ENCODE measurements at regions not wholly inside any gene's neighbourhood (a gene's known extent, or its start where the extent isn't known, plus 50 kb on each side); places are given as distances from the start of the nearest gene placed in this dataset.

- Mint-ChIP-seq H3K4me1 (ENCODE audit: low read depth) (peaks cover 10% of the 10 kb centered on the region), H3K27me3 (ENCODE audit: low read depth) (no peaks in the 10 kb centered on the region), H3K4me3 (ENCODE audit: unreplicated experiment) (no peak overlapping the region), H3K36me3 (ENCODE audit: low read depth) (no peaks in the 10 kb centered on the region), H3K9me3 (ENCODE audit: low read depth) (no peaks in the 10 kb centered on the region), H3K27ac (ENCODE audit: unreplicated experiment) (no peak overlapping the region)
- TF ChIP-seq, protein P1, sequence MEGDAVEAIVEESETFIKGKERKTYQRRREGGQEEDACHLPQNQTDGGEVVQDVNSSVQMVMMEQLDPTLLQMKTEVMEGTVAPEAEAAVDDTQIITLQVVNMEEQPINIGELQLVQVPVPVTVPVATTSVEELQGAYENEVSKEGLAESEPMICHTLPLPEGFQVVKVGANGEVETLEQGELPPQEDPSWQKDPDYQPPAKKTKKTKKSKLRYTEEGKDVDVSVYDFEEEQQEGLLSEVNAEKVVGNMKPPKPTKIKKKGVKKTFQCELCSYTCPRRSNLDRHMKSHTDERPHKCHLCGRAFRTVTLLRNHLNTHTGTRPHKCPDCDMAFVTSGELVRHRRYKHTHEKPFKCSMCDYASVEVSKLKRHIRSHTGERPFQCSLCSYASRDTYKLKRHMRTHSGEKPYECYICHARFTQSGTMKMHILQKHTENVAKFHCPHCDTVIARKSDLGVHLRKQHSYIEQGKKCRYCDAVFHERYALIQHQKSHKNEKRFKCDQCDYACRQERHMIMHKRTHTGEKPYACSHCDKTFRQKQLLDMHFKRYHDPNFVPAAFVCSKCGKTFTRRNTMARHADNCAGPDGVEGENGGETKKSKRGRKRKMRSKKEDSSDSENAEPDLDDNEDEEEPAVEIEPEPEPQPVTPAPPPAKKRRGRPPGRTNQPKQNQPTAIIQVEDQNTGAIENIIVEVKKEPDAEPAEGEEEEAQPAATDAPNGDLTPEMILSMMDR (IDR thresholded peaks at IDR 0.05): no peak
- no peak for DNase-seq (ENCODE audit: low spot score)
Measured at GRCh38 chr16:86913886-86914285, 335.5 kb downstream of the FOXL1 start.

DNA sequence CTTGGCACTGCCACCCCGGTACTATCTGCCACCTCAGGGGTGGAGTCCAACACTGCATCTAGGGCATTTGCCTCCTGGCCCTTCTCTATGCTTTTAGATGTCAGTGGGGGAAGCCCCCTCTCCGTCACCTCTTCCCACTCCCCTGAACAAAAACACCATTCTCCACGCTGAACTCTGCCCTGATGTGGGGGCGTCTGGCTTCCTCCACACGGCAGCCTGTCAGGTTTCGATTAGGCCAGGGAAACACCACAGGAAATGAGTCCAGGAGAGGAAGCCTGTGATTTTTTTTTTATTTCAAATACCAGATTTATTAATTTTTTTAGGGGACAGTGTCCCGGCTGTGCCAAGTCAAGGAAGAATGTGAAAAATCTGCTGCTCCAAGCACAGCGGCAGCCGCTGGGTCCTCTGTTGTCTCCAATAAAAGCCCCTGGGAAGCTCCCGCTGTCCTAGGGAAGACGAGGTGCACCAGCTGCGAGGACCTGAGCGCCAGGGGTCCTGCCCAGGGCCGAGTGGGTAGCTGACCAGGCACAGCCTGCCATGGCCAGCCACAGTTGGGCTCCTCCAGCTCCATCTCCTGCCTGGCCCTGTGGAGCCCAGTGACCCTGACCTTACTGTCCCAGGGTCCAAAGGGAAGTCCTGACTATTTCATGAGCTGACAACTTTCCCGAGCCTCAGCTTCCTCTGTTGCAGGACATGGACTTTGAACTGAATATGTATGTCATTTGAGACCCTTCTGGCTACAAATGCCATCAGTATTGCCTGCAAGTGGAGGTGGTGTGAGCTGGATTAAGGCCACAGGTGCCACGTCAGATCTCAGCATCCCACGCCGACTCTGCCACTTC is 336.7 kb downstream of the FOXL1 start:
- Mint-ChIP-seq H3K27ac (ENCODE audit: unreplicated experiment) (no peak overlapping the region), H3K36me3 (ENCODE audit: low read depth) (no peaks in the 10 kb centered on the region), H3K4me1 (ENCODE audit: low read depth) (peaks cover 11% of the 10 kb centered on the region), H3K9me3 (ENCODE audit: low read depth) (no peaks in the 10 kb centered on the region), H3K4me3 (ENCODE audit: unreplicated experiment) (no peak overlapping the region), H3K27me3 (ENCODE audit: low read depth) (no peaks in the 10 kb centered on the region)
- TF ChIP-seq, protein P1 (IDR thresholded peaks at IDR 0.05): no peak
- DNase-seq (ENCODE audit: low spot score): no peak

DNA sequence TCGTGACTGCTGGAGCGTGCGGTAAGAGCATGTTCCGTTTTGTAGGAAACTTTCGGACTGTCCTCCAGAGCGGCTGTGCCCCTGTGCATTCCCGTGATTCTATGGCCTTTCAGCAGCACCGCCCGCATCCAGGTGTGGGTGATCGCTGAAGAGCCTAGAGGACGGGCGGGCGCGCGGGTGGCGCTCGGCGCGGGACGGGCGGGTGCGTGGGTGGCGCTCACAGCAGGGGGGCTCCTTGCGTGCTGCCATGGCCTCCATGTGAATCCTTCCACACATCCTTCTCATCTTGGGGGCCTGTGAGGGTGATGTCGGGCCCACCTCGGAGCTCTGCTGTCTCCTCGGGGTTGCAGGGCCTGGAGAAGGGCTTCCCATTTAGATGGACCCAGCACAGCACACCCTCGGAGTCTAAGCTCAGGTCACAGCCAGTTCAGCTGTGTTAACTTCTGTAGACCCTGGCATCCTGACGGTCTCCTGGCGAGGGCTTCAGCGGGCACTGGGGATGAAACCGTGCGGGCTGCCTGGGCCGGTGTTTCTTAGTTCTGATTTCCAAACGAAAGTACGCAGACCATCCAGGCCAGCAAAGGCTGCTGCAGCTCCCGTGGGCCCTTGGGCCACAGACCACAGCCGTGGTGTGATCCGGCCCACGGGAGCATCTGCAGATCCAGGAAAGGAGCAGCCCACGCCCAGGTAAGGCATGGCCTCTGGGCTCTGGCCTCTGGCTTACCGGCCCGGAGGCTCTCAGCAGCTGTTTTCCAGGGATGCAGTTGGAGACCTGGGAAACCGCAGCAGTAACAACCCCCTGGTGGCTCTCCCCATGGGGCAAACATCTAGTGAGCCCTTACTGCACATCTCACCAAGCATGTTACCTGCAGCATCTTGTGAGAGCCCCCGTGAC is 339.4 kb downstream of the FOXL1 start:
- H3K36me3 Mint-ChIP-seq (ENCODE audit: low read depth): peaks cover 3% of the 10 kb centered on the region
- peaks cover 11% of the 10 kb centered on the region for H3K4me1 Mint-ChIP-seq (ENCODE audit: low read depth)
- TF ChIP-seq, protein P1 (IDR thresholded peaks at IDR 0.05): no peak
- no peak overlapping the region for H3K4me3 Mint-ChIP-seq (ENCODE audit: unreplicated experiment)
- H3K9me3 Mint-ChIP-seq (ENCODE audit: low read depth): peaks cover 10% of the 10 kb centered on the region
- no peaks in the 10 kb centered on the region for H3K27me3 Mint-ChIP-seq (ENCODE audit: low read depth)
- no peak overlapping the region for H3K27ac Mint-ChIP-seq (ENCODE audit: unreplicated experiment)
- no peak for DNase-seq (ENCODE audit: low spot score)

- Mint-ChIP-seq H3K4me1 (ENCODE audit: low read depth) (peaks cover 13% of the 10 kb centered on the region), H3K4me3 (ENCODE audit: unreplicated experiment) (no peak overlapping the region), H3K36me3 (ENCODE audit: low read depth) (peaks cover 3% of the 10 kb centered on the region), H3K9me3 (ENCODE audit: low read depth) (peaks cover 10% of the 10 kb centered on the region), H3K27ac (ENCODE audit: unreplicated experiment) (no peak overlapping the region), H3K27me3 (ENCODE audit: low read depth) (no peaks in the 10 kb centered on the region)
- TF ChIP-seq, protein P1 (IDR thresholded peaks at IDR 0.05): no peak
- DNase-seq (ENCODE audit: low spot score): no peak
Measured at GRCh38 chr16:86918637-86919036, 340.3 kb downstream of the FOXL1 start.

GRCh38 chr16:86919078-86919477 is 340.7 kb downstream of the FOXL1 start:
- no peaks in the 10 kb centered on the region for H3K27me3 Mint-ChIP-seq (ENCODE audit: low read depth)
- peaks cover 18% of the 10 kb centered on the region for H3K4me1 Mint-ChIP-seq (ENCODE audit: low read depth)
- DNase-seq (ENCODE audit: low spot score): no peak

More at GRCh38 chr16:86919078-86919477, 340.7 kb downstream of the FOXL1 start:
- Mint-ChIP-seq H3K4me3 (ENCODE audit: unreplicated experiment) (no peak overlapping the region), H3K9me3 (ENCODE audit: low read depth) (peaks cover 10% of the 10 kb centered on the region), H3K36me3 (ENCODE audit: low read depth) (peaks cover 3% of the 10 kb centered on the region), H3K27ac (ENCODE audit: unreplicated experiment) (no peak overlapping the region)
- TF ChIP-seq, protein P1 (IDR thresholded peaks at IDR 0.05): no peak
